BE2C (cell line): ENCODE measurements at regions not wholly inside any gene's neighbourhood (a gene's known extent, or its start where the extent isn't known, plus 50 kb on each side); places are given as distances from the start of the nearest gene placed in this dataset.

Experiments used
- DNase-seq: peaks from one replicate; pipeline ENCODE4 v3.0.0-alpha.2; 2020
- H3K27me3 ChIP-seq: fragments of 250-450 bp; sonication (Bioruptor Pico); 2 replicates; pipeline ENCODE4 v1.5.1; 2020; ENCODE audit warnings: mild to moderate bottlenecking
- H3K36me3 ChIP-seq: fragments of 250-450 bp; sonication (Bioruptor Pico); 2 replicates; pipeline ENCODE4 v1.5.1; 2020; ENCODE audit warnings: mild to moderate bottlenecking
- H3K4me1 ChIP-seq: fragments of 250-450 bp; sonication (Bioruptor Pico); 2 replicates; pipeline ENCODE4 v1.5.1; 2020
- H3K4me3 ChIP-seq: 2 replicates; pipeline ENCODE4 v1.5.1; 2011; ENCODE audit warnings: low read depth, low read length
- H3K9me3 ChIP-seq: fragments of 250-450 bp; sonication (Bioruptor Pico); 2 replicates; pipeline ENCODE4 v1.5.1; 2020
- TF ChIP-seq, protein P1 (sequence below): IDR thresholded peaks from 2 replicates; pipeline ENCODE4 v1.5.1; 2012; ENCODE audit warnings: mild to moderate bottlenecking, low read depth, low read length

DNA sequence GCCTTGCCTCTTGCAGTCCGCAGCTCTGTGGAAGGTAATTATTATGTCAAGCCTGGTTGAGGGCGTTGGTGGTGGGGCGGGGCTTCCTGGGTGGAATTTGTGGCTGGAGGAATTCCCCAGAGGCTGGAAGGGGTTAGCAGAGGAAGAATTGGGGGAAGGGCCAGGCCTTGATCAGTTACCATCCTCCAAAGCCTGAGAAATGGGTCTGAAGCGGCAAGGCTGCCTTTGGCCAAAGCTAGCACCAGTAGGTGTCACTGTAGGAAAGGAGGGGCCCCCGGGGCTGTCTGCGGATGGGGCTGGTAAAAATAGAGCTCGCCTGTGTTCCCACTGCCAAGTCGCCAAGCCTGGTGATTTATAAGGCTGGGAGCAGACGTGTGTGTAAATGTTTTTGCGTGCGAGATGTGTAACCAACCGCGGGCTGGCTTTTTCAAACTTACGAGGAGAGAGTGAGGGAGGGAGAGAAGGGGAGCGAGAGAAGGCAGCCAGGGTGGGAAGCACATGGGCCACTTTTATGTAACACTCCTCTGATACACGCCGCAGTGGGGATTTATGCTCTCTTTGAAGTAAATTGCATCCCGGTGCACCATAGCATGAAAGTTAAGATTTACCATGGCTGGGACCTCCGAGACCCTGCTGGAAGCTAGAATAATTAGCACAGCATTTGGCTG lies 367.0 kb downstream of the BCOR start:
- peak; percentile 79 for DNase-seq
- Histone ChIP-seq H3K27me3 (no peaks in the 10 kb centered on the region), H3K36me3 (no peaks in the 10 kb centered on the region), H3K9me3 (no peaks in the 10 kb centered on the region), H3K4me1 (peaks cover 34% of the 10 kb centered on the region), H3K4me3 (no peak overlapping the region; the same call in 1 of the 2 replicates)
- TF ChIP-seq, protein P1, sequence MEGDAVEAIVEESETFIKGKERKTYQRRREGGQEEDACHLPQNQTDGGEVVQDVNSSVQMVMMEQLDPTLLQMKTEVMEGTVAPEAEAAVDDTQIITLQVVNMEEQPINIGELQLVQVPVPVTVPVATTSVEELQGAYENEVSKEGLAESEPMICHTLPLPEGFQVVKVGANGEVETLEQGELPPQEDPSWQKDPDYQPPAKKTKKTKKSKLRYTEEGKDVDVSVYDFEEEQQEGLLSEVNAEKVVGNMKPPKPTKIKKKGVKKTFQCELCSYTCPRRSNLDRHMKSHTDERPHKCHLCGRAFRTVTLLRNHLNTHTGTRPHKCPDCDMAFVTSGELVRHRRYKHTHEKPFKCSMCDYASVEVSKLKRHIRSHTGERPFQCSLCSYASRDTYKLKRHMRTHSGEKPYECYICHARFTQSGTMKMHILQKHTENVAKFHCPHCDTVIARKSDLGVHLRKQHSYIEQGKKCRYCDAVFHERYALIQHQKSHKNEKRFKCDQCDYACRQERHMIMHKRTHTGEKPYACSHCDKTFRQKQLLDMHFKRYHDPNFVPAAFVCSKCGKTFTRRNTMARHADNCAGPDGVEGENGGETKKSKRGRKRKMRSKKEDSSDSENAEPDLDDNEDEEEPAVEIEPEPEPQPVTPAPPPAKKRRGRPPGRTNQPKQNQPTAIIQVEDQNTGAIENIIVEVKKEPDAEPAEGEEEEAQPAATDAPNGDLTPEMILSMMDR = peak; percentile 71

DNA sequence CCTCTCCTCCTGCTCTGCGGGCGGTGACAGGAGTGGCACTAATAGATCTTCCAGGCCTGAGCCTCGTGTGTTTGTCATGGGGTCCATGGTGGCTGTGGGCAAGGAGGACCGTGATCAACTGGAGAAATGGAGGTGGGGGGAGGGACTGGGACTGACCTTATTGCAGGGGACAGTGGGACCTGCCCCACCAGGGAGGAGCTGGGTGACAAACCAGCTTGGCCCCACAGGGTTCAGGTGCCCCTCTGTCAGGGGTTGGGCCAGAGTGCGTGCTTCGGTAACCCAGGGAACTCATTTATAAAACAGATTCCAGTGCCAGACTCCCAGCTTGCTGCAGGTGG lies 366.5 kb downstream of the BCOR start:
- peaks cover 39% of the 10 kb centered on the region for H3K4me1 ChIP-seq
- DNase-seq = no peak
- no peaks in the 10 kb centered on the region for H3K27me3 ChIP-seq
- H3K4me3 ChIP-seq = no peak overlapping the region
- no peaks in the 10 kb centered on the region for H3K9me3 ChIP-seq
- TF ChIP-seq, protein P1 = no peak
- no peaks in the 10 kb centered on the region for H3K36me3 ChIP-seq

DNA sequence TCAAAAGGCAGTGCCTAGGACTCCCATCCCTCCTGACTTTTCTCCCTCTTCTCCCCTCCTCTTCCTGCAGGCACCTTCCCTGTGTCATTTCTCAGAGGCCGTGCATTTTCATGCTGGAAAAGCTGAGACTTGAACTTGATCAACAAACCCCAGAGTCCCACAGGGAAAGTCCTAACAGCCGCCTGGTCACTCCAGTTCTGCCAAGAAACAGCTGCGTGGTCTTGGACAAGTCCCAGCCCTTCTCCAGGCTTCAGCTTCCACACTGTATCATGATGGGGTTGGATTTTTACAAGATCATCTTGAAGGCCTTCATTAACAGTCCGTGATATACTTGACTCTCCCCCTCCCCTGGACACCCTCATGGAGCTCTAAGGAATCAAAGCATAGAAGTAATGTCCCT lies 366.0 kb downstream of the BCOR start:
- H3K9me3 ChIP-seq = no peaks in the 10 kb centered on the region
- H3K4me3 ChIP-seq = no peak overlapping the region
- no peaks in the 10 kb centered on the region for H3K36me3 ChIP-seq
- TF ChIP-seq, protein P1 = no peak
- no peak for DNase-seq
- H3K4me1 ChIP-seq = peaks cover 41% of the 10 kb centered on the region
- H3K27me3 ChIP-seq = no peaks in the 10 kb centered on the region

DNA sequence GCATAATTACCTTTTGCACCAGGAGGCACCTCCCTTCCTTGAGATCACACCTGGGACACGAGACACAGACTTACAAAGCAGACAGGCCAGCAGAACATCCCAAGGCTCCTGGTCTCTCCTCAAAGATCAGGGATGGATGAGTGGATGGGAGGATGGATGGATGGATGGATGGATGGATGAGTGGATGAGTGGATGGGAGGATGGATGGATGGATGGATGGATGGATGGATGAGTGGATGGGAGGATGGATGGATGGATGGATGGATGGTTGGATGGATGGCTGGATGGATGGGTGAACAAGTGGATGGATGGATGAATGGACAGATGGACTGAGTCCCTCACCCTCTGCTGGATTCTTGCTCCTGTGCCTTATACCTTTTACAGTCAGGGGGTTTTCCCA lies 364.0 kb downstream of the BCOR start:
- Histone ChIP-seq H3K4me1 (peaks cover 25% of the 10 kb centered on the region), H3K27me3 (no peaks in the 10 kb centered on the region), H3K36me3 (no peaks in the 10 kb centered on the region), H3K9me3 (no peaks in the 10 kb centered on the region), H3K4me3 (no peak overlapping the region)
- TF ChIP-seq, protein P1 = no peak
- DNase-seq = no peak

DNA sequence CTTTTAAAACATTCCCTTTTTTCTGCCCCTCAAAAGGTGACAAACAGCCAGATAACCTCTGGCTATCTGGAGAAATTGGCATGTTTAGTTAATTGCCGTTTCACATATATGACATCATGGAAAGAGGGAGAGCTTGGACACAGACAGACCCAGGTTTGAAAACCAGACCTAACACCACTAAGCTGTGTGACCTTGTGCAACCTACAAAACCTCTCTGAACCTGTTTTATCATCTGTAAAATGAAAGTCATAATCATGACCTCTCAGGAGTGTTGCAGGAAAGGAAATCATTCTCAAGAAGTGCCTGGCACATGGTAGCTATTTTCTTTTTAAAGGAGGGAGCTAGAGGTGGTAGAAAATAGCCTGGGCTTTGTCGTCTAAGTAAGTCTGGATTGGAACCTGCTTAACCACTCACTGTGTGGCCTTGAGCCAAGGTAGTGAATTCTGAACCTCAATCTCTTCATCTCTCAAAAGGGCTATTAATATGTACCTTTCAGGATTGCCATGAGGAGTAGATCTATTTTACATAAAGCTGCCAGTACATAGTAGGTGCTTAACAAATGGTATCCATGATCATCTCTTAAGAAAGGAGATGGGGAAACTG lies 363.5 kb downstream of the BCOR start:
- Histone ChIP-seq H3K9me3 (no peaks in the 10 kb centered on the region), H3K4me3 (no peak overlapping the region), H3K36me3 (no peaks in the 10 kb centered on the region), H3K27me3 (no peaks in the 10 kb centered on the region), H3K4me1 (peaks cover 24% of the 10 kb centered on the region)
- DNase-seq = no peak
- TF ChIP-seq, protein P1 = no peak
